Stimulated activated naive CD8-positive, alpha-beta T cell treated with anti-CD3 and anti-CD28 coated beads, Interleukin-15, Interleukin-2, amounts not matched to agents 100 U/mL and 50 U/mL, for 24 hours (primary cell): ENCODE measurements at regions not wholly inside any gene's neighbourhood (a gene's known extent, or its start where the extent isn't known, plus 50 kb on each side); places are given as distances from the start of the nearest gene placed in this dataset.

ENCODE experiments used
- ATAC-seq: fragments of 150-1000 bp; cut with Tn5 transposase; one replicate; pipeline ENCODE4 v1.10.0; 2021
- DNase-seq: peaks from one replicate; pipeline ENCODE4 v3.0.0; 2021

DNA sequence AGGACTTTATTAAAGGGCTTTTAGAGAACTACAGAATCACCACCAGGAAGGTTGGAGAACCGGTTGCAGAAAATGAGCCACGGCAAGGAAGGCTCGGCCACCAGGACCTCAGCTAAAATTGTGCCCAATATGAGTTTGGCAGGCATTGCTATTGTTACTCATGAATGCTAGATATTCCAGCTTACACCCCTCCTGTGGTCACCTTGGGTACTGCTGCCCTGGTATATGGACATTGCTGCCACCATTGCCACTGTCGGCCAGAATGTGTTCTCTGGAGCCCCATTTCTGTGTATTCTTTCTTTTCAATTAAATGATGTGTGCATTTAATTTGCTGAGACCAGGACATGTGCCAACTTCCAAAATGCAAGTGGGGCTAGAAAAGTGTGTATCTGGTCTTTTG lies 626.7 kb upstream of the BOD1L1 start:
- ATAC-seq (no peak), DNase-seq (peak; percentile 5)

DNA sequence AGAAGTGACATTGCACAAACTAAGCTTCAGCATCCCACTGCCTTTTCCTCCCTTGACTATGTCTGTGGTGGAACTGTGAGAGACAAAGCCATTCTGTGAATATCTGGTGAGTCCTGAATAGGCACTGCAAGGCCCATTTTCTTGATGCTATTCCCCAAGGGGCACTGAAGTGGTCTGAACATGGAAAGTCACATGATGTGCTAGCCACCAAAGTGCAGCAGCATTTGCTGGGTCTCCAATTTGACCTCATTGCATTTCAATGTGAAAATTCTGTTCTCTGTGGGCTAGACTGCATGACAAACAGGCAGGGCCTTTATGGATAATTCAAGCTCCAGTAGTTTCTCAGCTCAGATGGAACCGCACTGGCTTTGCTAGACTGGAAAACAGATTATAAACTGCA lies 627.4 kb upstream of the BOD1L1 start:
- no peak for DNase-seq
- no peak for ATAC-seq

DNA sequence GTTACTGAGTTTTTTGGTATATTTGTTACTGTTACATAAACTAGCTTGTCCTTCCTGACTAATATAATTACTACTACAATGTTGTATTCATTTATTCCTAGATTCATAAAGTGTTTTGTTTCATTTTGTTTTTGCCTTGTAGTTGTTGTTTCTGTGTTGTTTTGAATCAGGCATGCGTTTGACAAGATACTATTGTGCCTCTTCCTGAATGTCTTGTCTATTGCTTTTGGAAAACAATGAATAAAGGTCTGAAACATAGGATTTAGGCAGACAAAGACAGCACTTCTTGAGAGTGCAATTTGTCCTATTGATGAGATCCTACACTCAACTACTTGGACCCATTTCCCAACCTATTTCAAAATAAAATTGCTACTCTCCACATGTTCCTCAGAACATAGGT lies 630.4 kb upstream of the BOD1L1 start:
- ATAC-seq = no peak

GRCh38 chr4:14259936-14260335 lies 632.4 kb upstream of the BOD1L1 start:
- ATAC-seq = no peak
- DNase-seq = no peak

More for the DNA sequence above, 630.4 kb upstream of the BOD1L1 start:
- DNase-seq = no peak

DNA sequence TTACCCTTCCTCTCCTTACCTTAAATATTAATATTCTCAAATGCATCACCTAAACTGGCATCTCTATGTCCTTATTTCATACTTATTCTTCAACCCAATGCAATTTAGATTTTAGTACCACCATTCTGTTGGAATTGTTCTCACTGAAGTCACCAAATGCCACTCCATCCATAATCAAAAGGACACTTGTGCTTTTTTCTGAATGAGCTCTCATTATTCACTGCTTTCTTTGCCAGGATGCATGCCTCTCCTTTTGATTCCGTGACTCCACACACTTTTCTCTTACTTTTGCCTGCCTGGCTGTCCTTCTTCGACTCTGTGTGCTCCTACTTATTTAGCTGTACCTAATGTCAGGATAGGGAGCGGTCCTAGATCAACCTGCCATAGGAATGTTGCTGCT lies 633.1 kb upstream of the BOD1L1 start:
- DNase-seq (no peak), ATAC-seq (no peak)

- DNase-seq = no peak
- ATAC-seq = no peak
Measured at GRCh38 chr4:14262221-14262620, 634.7 kb upstream of the BOD1L1 start.

GRCh38 chr4:14264437-14264836 lies 636.9 kb upstream of the BOD1L1 start:
- ATAC-seq = no peak
- no peak for DNase-seq

- DNase-seq (no peak), ATAC-seq (no peak)
Measured at GRCh38 chr4:14265651-14266050, 638.1 kb upstream of the BOD1L1 start.

DNA sequence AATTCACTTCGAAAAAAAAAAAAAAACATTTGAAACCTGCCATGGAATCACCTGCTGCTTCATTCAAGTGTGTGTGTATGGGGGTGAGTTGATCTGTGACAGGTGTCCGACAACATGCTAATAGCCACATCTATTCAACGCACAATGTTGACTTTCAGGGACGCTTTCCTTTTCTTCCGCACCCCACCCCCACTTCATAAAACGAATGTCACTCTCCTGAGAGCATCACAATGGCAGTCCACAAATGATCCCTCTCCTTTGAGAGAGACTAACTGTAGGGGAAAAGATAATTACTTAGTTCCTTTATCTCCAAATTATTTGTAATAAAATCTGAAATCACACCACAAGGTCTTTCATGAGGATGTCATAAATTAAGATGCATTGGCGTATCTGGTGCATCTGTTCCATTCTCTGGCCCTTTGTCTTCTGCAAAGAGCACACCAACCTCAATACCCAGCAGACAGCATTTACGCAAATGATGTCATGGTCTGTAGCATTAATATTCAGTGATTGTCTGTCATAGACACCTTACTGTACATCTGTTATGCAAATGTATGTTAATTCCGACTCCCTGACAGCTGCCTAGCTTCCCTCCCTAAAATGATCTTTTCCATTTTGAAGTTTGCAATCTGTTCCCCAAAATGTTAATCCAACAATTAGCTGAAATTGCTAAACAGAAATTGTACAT lies 640.0 kb upstream of the BOD1L1 start:
- ATAC-seq (no peak), DNase-seq (no peak)

GRCh38 chr4:14269824-14270223 lies 642.3 kb upstream of the BOD1L1 start:
- peak; percentile 5 for DNase-seq
- peak; percentile 61 for ATAC-seq

GRCh38 chr4:14272206-14272605 lies 644.7 kb upstream of the BOD1L1 start:
- DNase-seq (no peak), ATAC-seq (no peak)

DNA sequence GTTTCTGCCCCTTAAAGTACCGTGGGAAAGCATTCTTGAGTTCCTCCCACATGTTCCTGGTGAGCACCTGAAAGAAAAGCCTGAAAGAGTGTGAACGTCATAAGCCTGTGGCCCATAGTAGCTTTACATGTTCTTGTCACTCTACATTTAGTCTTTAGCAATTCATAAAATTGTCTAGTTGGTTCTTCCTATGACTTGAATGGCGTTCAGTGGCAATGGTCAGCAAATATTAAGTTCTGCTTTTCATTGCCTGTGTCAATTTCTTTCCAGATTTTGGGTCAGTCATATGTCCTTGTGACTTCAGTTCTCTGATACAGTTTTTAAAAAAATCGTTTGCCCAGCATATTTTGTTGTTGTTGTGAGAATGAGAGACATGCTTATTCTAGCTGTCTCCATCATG lies 650.0 kb upstream of the BOD1L1 start:
- no peak for ATAC-seq
- DNase-seq = no peak

DNA sequence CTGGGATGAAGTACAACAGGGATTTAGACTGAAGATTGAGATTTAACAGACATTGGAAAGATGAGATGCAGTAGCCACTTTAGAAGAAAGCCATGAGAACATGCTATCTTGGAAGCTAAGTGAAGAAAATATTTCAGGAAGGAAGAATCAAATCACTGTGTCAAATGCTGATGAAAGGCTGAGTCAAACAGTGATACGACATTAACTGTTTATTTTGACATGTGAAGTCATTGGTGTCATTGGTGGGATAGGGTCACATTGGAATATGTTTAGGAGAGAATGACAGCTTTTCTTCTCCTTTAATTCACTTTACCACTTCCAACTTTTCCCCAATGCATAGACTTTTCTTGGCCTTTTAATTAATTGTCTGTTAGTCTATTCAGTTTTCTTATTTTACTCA lies 653.0 kb upstream of the BOD1L1 start:
- DNase-seq (no peak), ATAC-seq (no peak)

- no peak for DNase-seq
- ATAC-seq = no peak
Measured at GRCh38 chr4:14284578-14284977, 657.1 kb upstream of the BOD1L1 start.

DNA sequence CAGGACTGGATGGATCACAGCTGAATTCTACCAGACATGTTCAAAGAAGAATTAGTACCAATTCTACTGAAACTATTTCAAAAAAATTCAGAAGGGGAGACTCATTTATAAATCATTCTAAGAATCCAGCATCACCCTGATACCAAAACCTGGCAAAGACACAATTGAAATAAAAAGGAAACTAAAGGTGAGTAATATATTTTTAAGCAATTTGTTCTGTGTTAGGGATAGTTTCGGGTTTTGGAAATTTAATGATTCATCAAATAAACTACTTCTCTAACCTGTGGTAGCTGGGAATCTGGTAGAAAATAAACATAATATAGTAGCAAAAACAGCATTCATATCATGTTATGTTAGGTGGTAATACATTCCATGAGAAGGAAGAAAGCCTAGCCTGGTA lies 662.2 kb upstream of the BOD1L1 start:
- no peak for DNase-seq
- no peak for ATAC-seq

DNA sequence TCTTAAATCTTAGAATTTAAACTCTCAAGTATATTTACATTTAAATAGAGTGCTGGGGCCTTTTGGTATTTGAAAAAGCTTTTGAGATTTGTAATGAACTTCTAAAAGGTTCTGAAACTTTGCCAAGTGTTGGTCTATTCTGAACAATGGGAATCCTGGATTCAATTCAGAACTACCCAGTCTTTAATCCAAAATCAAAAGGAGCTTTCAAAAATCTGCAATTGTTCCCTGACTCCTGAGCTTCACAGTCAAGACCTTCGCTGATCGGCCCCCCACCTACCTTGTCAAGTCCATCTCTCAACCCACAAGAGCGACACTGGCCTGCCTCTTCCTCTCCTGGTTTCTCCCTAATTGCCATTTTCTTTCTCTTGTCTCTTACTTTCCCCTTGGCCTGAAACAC lies 666.1 kb upstream of the BOD1L1 start:
- ATAC-seq (no peak), DNase-seq (no peak)

DNA sequence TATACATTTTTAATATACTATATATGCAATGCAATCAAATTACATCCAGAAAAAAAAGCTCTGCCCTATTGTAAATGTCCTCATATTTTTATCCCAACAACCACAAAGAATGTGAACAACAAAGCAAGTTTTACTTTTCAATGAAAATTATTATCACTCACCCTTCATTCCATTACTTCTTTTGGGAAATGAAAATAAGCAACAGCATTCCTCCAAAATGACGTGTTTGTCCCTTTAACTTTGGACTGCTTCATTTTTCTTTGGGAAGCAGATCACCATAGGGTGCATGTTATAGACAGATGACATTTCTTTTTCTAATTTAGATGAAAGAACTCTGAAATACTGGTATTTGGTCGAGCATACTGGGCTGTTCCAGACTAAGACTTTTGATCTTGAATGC lies 667.1 kb upstream of the BOD1L1 start:
- ATAC-seq = no peak
- DNase-seq = no peak

GRCh38 chr4:14299166-14299565 lies 671.6 kb upstream of the BOD1L1 start:
- ATAC-seq (no peak), DNase-seq (no peak)

DNA sequence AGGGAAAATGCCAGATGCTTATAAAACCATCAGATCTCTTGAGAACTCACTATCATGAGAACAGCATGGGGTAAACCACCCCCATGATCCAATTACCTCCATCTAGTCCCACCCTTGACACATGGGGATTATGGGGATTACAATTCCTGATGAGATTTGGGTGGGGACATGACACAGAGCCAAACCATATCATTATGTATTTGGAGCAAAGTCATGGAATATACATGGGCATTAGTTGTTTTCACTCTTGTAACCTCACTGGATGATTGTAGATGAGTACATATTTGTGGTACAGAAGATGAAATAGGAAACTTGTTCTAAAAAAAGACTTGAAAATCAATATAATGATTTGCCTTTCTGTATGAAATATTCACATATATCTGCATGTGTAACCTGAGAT lies 674.5 kb upstream of the BOD1L1 start:
- DNase-seq = no peak
- ATAC-seq = no peak

- DNase-seq (no peak), ATAC-seq (no peak)
Measured at GRCh38 chr4:14303856-14304255, 676.3 kb upstream of the BOD1L1 start.

DNA sequence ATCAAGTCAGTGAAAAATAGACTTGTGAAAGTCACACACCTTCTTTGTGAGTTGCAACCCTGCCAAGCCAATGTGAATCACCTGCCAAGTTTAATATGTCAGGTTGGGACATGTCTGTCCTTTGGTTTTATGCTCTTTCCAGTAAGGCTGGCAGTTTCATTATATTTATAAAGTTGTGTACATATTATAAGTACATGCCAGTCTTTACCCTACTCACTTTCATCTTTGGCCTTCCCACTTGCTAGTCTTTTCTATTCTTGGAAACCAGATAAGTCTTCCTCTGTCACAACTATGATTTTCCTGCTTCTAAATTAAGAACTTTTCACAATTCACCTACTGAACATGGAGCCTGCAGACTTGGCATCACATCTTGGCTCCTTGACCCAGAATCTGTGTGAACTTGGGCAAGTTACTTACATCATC lies 680.7 kb upstream of the BOD1L1 start:
- no peak for ATAC-seq

DNA sequence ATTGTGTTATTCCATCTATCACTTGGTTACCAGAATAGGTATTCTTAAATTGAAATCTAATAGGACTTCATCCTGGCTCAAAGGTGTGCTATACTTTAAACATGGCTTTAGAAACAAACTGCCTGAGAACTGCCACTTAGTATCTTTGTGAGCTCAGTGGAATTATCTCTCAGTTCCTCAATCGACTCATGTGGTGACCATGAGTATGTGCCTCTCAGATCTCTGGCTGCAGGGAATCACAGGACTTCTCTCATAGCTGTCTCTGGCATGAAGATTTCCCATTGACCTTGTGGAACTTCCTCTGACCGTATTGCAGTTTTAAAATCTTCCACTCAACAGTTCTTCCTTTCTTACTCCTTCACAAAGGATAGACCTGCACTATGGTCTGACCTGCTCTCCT lies 681.9 kb upstream of the BOD1L1 start:
- no peak for ATAC-seq
- DNase-seq = no peak

More for the DNA sequence above, 680.7 kb upstream of the BOD1L1 start:
- DNase-seq = no peak

- no peak for ATAC-seq
Measured at GRCh38 chr4:14313757-14314156, 686.2 kb upstream of the BOD1L1 start.

DNA sequence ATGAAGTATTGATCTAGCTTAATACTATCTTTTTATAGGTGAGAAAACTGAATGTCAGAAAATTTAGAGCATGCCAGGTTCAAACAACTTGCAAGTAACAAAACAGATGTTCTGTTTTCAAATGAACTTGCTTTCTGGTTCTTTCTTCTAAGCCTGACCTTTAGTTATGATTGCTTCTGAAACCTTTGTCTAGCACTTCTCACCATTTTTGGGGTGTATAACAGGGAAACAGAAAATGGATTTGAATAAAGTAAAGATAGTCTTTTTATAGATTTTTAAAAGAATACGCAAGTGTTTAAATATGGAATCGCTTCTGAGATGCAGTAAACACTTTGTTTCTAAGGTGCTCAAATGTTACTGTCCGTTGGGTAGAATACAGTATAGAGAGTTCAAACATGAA lies 687.2 kb upstream of the CPEB2 start:
- no peak for DNase-seq
- no peak for ATAC-seq

More at GRCh38 chr4:14313757-14314156, 686.2 kb upstream of the BOD1L1 start:
- no peak for DNase-seq

DNA sequence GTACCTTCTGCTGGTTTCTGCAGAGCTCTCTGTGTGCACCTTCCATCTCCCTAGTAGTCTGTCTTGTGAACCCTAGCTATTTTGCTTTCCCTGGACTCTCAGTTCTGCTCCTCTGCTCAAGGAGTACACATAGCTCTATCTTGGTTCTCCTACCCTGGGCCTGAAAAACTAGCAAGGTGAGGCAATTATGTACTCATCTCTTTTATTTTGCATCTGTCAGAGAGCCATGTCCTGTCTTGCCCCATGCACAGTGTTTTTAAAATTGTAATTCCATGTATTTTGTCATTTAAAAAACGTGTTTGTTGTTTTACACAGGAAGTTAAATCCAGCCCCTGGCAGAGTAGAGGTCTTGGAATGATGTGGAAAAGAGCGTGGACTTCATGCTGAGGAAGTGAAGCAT lies 684.9 kb upstream of the CPEB2 start:
- DNase-seq (no peak), ATAC-seq (no peak)
